NB4 (cell line): ENCODE measurements at regions not wholly inside any gene's neighbourhood (a gene's known extent, or its start where the extent isn't known, plus 50 kb on each side); places are given as distances from the start of the nearest gene placed in this dataset.

Experiments used
- CTCF ChIP-seq: IDR thresholded peaks from one replicate; pipeline ENCODE4 v1.5.1; 2012; ENCODE audit warnings: low read depth, low read length
- MAX ChIP-seq: IDR thresholded peaks from 2 replicates; pipeline ENCODE4 v1.6.1; 2011; ENCODE audit warnings: low read depth, low read length
- POLR2A ChIP-seq: IDR thresholded peaks from 2 replicates; pipeline ENCODE4 v1.6.1; 2011; ENCODE audit warnings: mild to moderate bottlenecking; ENCODE audit not compliant: insufficient read length; ENCODE audit errors: extremely low read depth

GRCh38 chr6:165721356-165721755 lies 58.3 kb upstream of the PDE10A start:
- TF ChIP-seq CTCF = no peak
- no peak for TF ChIP-seq POLR2A
- no peak for TF ChIP-seq MAX
